ENCODE measurements at regions not wholly inside any gene's neighbourhood (a gene's known extent, or its start where the extent isn't known, plus 50 kb on each side); places are given as distances from the start of the nearest gene placed in this dataset.
"Not testable (repeated sequence)": the region's sequence is repeated elsewhere in the genome, so short reads cannot be mapped to it uniquely, and the experiment has no call there.

DNA sequence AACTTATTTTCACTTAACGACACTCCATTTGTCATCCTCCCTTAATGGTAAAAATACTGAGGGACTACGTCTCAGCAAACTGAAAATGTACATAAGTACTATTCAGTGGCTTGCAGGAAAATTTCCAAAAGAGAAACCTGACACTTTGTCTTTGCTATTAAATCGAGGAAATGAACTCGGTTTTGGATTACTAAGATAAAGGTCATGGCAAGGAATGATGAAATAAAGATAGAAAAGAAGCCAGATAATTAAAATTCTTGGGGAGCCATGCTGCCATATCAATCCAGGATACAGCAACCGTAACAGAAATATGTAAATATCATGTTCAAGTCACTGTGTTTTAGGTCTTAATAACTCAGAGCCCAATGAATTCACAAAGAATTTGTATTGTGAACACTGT is 647.8 kb downstream of the CDH9 start:
- no peak overlapping the region for H3K4me3 ChIP-seq (ENCODE audit: low read depth, low read length)
- TF ChIP-seq, protein P1, sequence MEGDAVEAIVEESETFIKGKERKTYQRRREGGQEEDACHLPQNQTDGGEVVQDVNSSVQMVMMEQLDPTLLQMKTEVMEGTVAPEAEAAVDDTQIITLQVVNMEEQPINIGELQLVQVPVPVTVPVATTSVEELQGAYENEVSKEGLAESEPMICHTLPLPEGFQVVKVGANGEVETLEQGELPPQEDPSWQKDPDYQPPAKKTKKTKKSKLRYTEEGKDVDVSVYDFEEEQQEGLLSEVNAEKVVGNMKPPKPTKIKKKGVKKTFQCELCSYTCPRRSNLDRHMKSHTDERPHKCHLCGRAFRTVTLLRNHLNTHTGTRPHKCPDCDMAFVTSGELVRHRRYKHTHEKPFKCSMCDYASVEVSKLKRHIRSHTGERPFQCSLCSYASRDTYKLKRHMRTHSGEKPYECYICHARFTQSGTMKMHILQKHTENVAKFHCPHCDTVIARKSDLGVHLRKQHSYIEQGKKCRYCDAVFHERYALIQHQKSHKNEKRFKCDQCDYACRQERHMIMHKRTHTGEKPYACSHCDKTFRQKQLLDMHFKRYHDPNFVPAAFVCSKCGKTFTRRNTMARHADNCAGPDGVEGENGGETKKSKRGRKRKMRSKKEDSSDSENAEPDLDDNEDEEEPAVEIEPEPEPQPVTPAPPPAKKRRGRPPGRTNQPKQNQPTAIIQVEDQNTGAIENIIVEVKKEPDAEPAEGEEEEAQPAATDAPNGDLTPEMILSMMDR (IDR thresholded peaks at IDR 0.05; ENCODE audit: borderline replicate concordance, insufficient read depth, low read depth, low read length) = no peak

DNA sequence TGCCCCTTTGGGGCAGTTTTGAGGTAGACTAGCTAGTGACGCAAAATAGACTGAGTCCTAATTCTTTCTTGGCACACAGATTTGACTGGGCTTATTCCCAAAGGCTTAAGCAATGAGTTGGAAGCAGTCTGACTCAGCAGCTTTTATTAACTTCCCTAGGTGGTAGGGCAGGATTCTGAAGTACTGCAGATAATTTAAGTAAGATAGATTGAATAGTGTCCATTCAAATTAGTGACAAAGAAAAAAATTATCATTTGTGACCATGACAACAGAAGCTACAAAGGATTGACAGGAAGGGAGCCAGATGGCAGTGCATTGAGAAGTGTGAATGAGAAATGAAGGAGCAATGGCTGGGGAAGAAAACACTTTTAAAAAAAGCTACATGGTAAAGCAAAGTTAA is 649.4 kb downstream of the CDH9 start:
- TF ChIP-seq, protein P1 (IDR thresholded peaks at IDR 0.05; ENCODE audit: borderline replicate concordance, insufficient read depth, low read depth, low read length) = no peak
- H3K4me3 ChIP-seq (ENCODE audit: low read depth, low read length) = no peak overlapping the region

DNA sequence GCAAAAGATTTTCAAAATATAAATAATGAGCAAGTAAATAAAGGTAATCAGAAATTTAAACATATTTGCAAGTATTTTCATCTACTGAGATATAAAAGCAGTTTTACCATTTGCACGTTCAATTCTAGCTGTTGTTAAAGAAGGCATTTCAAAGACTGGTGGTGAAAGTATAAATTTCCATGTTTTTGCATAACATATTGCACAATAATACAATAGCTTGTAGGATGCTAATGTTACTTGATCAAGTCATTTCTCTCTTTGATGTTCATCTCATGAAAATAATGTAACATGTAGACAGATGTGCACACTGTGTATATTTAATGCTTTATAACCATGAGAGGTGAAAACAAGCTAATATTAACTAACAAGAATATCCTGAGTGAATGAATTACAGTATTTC is 651.9 kb downstream of the CDH9 start:
- no peak overlapping the region for H3K4me3 ChIP-seq (ENCODE audit: low read depth, low read length)

DNA sequence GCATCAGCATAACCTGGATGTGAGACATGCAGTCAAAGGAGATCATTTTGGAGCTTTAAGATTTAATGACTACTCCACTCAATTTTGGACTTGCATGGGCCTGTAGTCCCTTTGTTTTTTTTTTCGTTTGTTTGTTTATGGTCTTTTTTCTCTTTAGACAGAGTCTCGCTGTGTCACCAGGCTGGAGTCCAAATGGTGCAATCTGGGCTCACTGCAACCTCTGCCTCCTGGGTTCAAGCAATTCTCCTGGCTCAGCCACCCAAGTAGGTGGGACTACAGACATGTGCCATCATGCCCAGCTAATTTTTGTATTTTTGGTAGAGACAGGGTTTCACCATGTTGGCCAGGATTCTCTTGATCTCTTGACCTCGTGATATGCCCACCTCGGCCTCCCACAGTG is 673.8 kb downstream of the CDH9 start:
- not testable (repeated sequence) for H3K4me3 ChIP-seq (ENCODE audit: low read depth, low read length)

More for the DNA sequence above, 651.9 kb downstream of the CDH9 start:
- TF ChIP-seq, protein P1 (IDR thresholded peaks at IDR 0.05; ENCODE audit: borderline replicate concordance, insufficient read depth, low read depth, low read length) = no peak

DNA sequence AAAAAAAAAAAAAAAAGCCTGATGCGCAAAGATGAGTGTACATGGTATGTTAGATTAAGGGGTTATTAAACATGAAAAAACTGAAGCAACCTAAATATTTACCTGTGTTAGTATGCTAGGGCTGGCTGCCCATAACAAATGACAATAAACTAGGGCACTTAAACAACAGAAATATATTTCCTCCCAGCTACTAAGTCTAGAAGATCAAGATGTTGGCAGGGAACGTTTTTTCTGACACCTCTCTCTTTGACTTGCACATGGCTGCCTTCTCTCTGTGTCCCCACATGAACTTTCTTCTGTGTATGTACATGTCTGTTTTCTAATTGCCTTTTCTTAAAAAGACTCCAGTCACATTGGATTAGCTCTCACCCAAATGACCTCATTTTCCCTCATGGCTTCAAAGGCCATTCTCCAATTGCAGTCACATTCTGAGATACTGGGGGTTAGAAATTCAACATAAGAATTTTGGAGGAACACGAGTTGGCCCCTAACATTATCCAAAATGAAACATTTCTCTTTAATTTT is 694.5 kb downstream of the CDH9 start:
- H3K4me3 ChIP-seq (ENCODE audit: low read depth, low read length) = no peak overlapping the region
- TF ChIP-seq, protein P1 (IDR thresholded peaks at IDR 0.05; ENCODE audit: borderline replicate concordance, insufficient read depth, low read depth, low read length) = no peak

DNA sequence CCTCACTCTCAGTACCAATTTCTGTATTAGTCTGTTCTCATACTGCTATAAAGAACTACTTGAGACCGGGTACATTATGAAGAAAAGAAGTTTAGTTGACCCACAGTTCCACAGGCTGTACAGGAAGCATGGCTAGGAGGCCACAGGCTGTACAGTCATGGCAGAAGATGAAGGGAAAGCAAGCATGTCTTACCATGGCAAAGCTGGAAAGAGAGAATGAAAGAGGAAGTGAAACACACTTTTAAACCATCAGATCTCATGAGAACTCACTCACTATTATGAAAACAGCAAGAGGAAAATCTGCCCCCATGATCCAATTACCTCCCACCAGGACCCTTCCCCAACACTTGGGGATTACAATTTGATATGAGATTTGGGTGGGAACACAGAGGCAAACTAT is 698.8 kb downstream of the CDH9 start:
- H3K4me3 ChIP-seq (ENCODE audit: low read depth, low read length) = no peak overlapping the region
- TF ChIP-seq, protein P1 (IDR thresholded peaks at IDR 0.05; ENCODE audit: borderline replicate concordance, insufficient read depth, low read depth, low read length) = no peak

DNA sequence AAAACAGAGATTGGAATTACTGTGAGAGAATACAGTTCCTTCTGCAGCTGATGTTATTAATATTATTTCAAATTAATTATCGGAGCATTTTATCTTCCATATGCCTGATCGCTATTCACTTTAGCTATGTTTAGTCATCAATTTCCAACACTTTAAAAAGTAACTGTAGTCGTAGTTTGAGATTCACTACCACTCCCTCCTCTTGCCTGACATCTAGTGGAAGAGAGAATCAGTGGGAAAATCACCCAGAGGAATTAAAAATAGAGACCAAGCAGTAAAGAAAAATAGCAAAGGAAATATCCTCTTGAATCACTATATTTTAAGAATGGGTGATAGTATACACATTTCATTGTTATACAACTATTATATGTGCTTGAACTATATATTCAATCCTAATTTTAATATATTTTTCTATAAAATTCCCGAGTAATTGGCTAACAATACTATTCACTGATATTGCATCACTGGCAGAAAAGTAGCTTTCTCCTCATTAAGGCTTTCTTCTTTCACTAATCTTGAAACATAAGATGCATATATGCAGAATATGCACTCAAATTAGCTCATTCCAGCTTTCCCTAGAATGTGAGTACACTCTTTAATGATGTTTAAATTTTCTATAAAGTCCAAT is 708.7 kb downstream of the CDH9 start:
- H3K4me3 ChIP-seq (ENCODE audit: low read depth, low read length) = no peak overlapping the region
- TF ChIP-seq, protein P1 (IDR thresholded peaks at IDR 0.05; ENCODE audit: borderline replicate concordance, insufficient read depth, low read depth, low read length) = no peak
